IMR-90 (cell line): ENCODE measurements at regions not wholly inside any gene's neighbourhood (a gene's known extent, or its start where the extent isn't known, plus 50 kb on each side); places are given as distances from the start of the nearest gene placed in this dataset.

ENCODE experiments used
- ATAC-seq: fragments of 200-7000 bp; cut with Tn5 transposase; 2 replicates; pipeline ENCODE4 v1.9.1; 2020; ENCODE audit warnings: low read depth, mild to moderate bottlenecking, moderate library complexity
- BruUV-seq: library from RNA; stranded (reverse); fragments of 400-500 nt; replicated peaks from 2 replicates; lab custom pipeline; 2021; lab: Mats Ljungman, UMichigan
- CTCF ChIA-PET: fragments of 300-600 bp; formaldehyde crosslinking; extraction: SDS; loops from one replicate; lab custom pipeline; 2021; ENCODE audit warnings: antibody characterized with exemption; lab: Yijun Ruan, JAX
- POLR2A ChIA-PET: fragments of 300-600 bp; sonication (Branson Sonifier 250); formaldehyde crosslinking; loops from one replicate; lab custom pipeline; 2022; ENCODE audit warnings: antibody characterized with exemption; ENCODE audit not compliant: unreplicated experiment; lab: Charles Lee
- DNase-seq: peaks from one replicate; pipeline ENCODE4 v3.0.0; 2013
- H2AFZ ChIP-seq: replicated peaks from 2 replicates; pipeline ENCODE3; 2013; ENCODE audit warnings: low read length, mild to moderate bottlenecking; ENCODE audit not compliant: poor library complexity
- H2AK5ac ChIP-seq: 2 replicates; pipeline ENCODE4 v1.6.1; 2013; ENCODE audit warnings: low read depth, low read length, inconsistent platforms
- H2AK9ac ChIP-seq: replicated peaks from 2 replicates; pipeline ENCODE3; 2013; ENCODE audit warnings: mild to moderate bottlenecking, low read depth, low read length, moderate library complexity; ENCODE audit not compliant: poor library complexity
- H2BK120ac ChIP-seq: 2 replicates; pipeline ENCODE4 v1.6.1; 2013; ENCODE audit warnings: low read depth, low read length, inconsistent platforms
- H2BK15ac ChIP-seq: 3 replicates; pipeline ENCODE4 v1.6.1; 2013; ENCODE audit warnings: low read depth, low read length, inconsistent platforms
- H2BK20ac ChIP-seq: 2 replicates; pipeline ENCODE4 v1.6.1; 2013; ENCODE audit warnings: low read depth, mild to moderate bottlenecking, inconsistent platforms, low read length, moderate library complexity
- H2BK5ac ChIP-seq: 2 replicates; pipeline ENCODE4 v1.6.1; 2013; ENCODE audit warnings: mild to moderate bottlenecking, low read depth, low read length, inconsistent platforms; ENCODE audit not compliant: poor library complexity, severe bottlenecking
- H3K14ac ChIP-seq: replicated peaks from 2 replicates; pipeline ENCODE4 v1.6.1; 2013; ENCODE audit warnings: low read depth, low read length, inconsistent platforms
- H3K18ac ChIP-seq: 2 replicates; pipeline ENCODE4 v1.6.1; 2013; ENCODE audit warnings: low read depth, low read length, control low read depth
- H3K23ac ChIP-seq: 2 replicates; pipeline ENCODE4 v1.6.1; 2013; ENCODE audit warnings: low read depth, low read length, inconsistent platforms
- H3K27ac ChIP-seq: 2 replicates; pipeline ENCODE4 v1.5.1; 2013; ENCODE audit warnings: mild to moderate bottlenecking, control low read depth, low read length; ENCODE audit not compliant: insufficient read depth
- H3K27me3 ChIP-seq: 2 replicates; pipeline ENCODE4 v1.6.1; 2013; ENCODE audit warnings: low read length; ENCODE audit not compliant: control insufficient read depth, insufficient read depth
- H3K36me3 ChIP-seq: 2 replicates; pipeline ENCODE4 v1.6.1; 2013; ENCODE audit warnings: low read length, mixed read lengths; ENCODE audit not compliant: control insufficient read depth, insufficient read depth
- H3K4ac ChIP-seq: 2 replicates; pipeline ENCODE4 v1.6.1; 2013; ENCODE audit warnings: low read depth, low read length, inconsistent platforms
- H3K4me1 ChIP-seq: 2 replicates; pipeline ENCODE4 v1.6.1; 2013; ENCODE audit warnings: low read length, mixed read lengths; ENCODE audit not compliant: control insufficient read depth, insufficient read depth
- H3K4me2 ChIP-seq: 2 replicates; pipeline ENCODE4 v1.6.1; 2013; ENCODE audit warnings: low read depth, mild to moderate bottlenecking, control low read depth, low read length, moderate library complexity
- H3K4me3 ChIP-seq: 2 replicates; pipeline ENCODE4 v1.5.1; 2013; ENCODE audit warnings: low read depth, mild to moderate bottlenecking, control low read depth, low read length, moderate library complexity; ENCODE audit not compliant: insufficient read depth
- H3K56ac ChIP-seq: 2 replicates; pipeline ENCODE4 v1.6.1; 2013; ENCODE audit warnings: low read length, inconsistent platforms; ENCODE audit not compliant: insufficient read depth; ENCODE audit errors: extremely low read depth
- H3K79me1 ChIP-seq, 2 experiments: 2 replicates each; pipeline ENCODE4 v1.6.1; 2013; ENCODE audit warnings: low read length in 2 of 2, inconsistent platforms in 1 of 2, low read depth in 1 of 2
- H3K9ac ChIP-seq: 2 replicates; pipeline ENCODE4 v1.6.1; 2013; ENCODE audit warnings: low read depth, low read length, control low read depth
- H3K9me1 ChIP-seq: 2 replicates; pipeline ENCODE4 v1.6.1; 2013; ENCODE audit warnings: low read length, inconsistent platforms; ENCODE audit not compliant: insufficient read depth
- H3K9me3 ChIP-seq: 2 replicates; pipeline ENCODE4 v1.6.1; 2013; ENCODE audit warnings: low read length; ENCODE audit not compliant: control insufficient read depth, insufficient read depth
- H4K20me1 ChIP-seq: 2 replicates; pipeline ENCODE4 v1.6.1; 2013; ENCODE audit warnings: low read length, inconsistent platforms; ENCODE audit not compliant: insufficient read depth
- H4K5ac ChIP-seq: 2 replicates; pipeline ENCODE4 v1.6.1; 2013; ENCODE audit warnings: mild to moderate bottlenecking, low read depth, low read length, control low read depth
- H4K8ac ChIP-seq, 2 experiments: 2 replicates each; pipeline ENCODE4 v1.6.1; 2013; ENCODE audit warnings: low read depth in 2 of 2, low read length in 2 of 2, control low read depth in 1 of 2, inconsistent platforms in 1 of 2
- H4K91ac ChIP-seq: 2 replicates; pipeline ENCODE4 v1.6.1; 2013; ENCODE audit warnings: low read depth, low read length, inconsistent platforms; ENCODE audit not compliant: insufficient read depth
- CHD1 ChIP-seq: IDR thresholded peaks from 2 replicates; pipeline ENCODE4 v1.6.1; 2012; ENCODE audit warnings: low read depth, low read length, improper control_type of control experiment
- CTCF ChIP-seq: conservative IDR thresholded peaks from 2 replicates; pipeline ENCODE4 v1.5.1; 2012; ENCODE audit warnings: mild to moderate bottlenecking, low read depth, low read length, improper control_type of control experiment
- MAZ ChIP-seq: IDR thresholded peaks from 2 replicates; pipeline ENCODE4 v1.6.1; 2012; ENCODE audit warnings: low read depth, mild to moderate bottlenecking, low read length, improper control_type of control experiment, moderate library complexity, borderline replicate concordance
- POLR2A ChIP-seq: IDR thresholded peaks from 2 replicates; pipeline ENCODE4 v1.6.1; 2012; ENCODE audit warnings: mild to moderate bottlenecking, low read depth, low read length
- RAD21 ChIP-seq: IDR thresholded peaks from 2 replicates; pipeline ENCODE4 v1.6.1; 2012; ENCODE audit warnings: low read length, improper control_type of control experiment
- RCOR1 ChIP-seq: IDR thresholded peaks from 2 replicates; pipeline ENCODE4 v1.6.1; 2012; ENCODE audit warnings: mild to moderate bottlenecking, low read length, improper control_type of control experiment; ENCODE audit not compliant: insufficient replicate concordance
- RFX5 ChIP-seq: IDR thresholded peaks from 2 replicates; pipeline ENCODE4 v1.8.0; 2012; ENCODE audit warnings: low read depth, mild to moderate bottlenecking, low read length, moderate library complexity
- SMC3 ChIP-seq: fragments of 150-350 bp; IDR thresholded peaks from 2 replicates; pipeline ENCODE4 v1.6.1; 2016; ENCODE audit warnings: low read depth, mild to moderate bottlenecking, antibody characterized with exemption, low read length, moderate library complexity
- USF2 ChIP-seq: fragments of 150-350 bp; IDR thresholded peaks from 2 replicates; pipeline ENCODE4 v1.6.1; 2017; ENCODE audit warnings: mild to moderate bottlenecking, antibody characterized with exemption, low read length, low read depth
- WGBS, 2 experiments: methylation state at CpG; one replicate each; pipeline versions ENCODE4 v1.1.5 to v1.1.7; 2013; ENCODE audit warnings: missing lambda C conversion rate in 2 of 2; ENCODE audit not compliant: insufficient read length in 1 of 2; ENCODE audit errors: extremely low coverage in 2 of 2; 5-methylcytosine and 5-hydroxymethylcytosine counted together
- dilution Hi-C: fragments of 300-500 bp; cut with HindIII; formaldehyde crosslinking; loops from one replicate; pipeline ENCODE4 v1.14.3; 2018; ENCODE audit warnings: low sequenced_read_pairs; ENCODE audit not compliant: unreplicated experiment
- in situ Hi-C: fragments of 300-500 bp; cut with MboI; formaldehyde crosslinking; loops from 3 replicates; pipeline ENCODE4 v1.14.3; 2019; ENCODE audit warnings: low sequenced_read_pairs, inconsistent platforms, mixed read lengths
- intact Hi-C: fragments of 100-400 bp; cut with micrococcal nuclease; formaldehyde crosslinking; loops from 2 replicates; pipeline ENCODE4 v1.10.0; 2022

- no peak overlapping the region for H3K14ac ChIP-seq
- H2BK20ac ChIP-seq: no peak overlapping the region
- no peak overlapping the region for H4K8ac ChIP-seq
- CTCF ChIA-PET: no interaction called here
- no peak for TF ChIP-seq POLR2A
- no peak for TF ChIP-seq USF2
- TF ChIP-seq CTCF: no peak
- no peak for TF ChIP-seq RAD21
- no peak for TF ChIP-seq RCOR1
- no peak for TF ChIP-seq RFX5
- TF ChIP-seq CHD1: no peak
- TF ChIP-seq MAZ: no peak
- TF ChIP-seq SMC3: no peak
- no peaks in the 10 kb centered on the region for H3K79me1 ChIP-seq
- H3K4me1 ChIP-seq: no peaks in the 10 kb centered on the region
- no peak overlapping the region for H2AK9ac ChIP-seq
- H2AK5ac ChIP-seq: no peak overlapping the region
- H3K27me3 ChIP-seq: no peaks in the 10 kb centered on the region
- dilution Hi-C loops (no loop called here), in situ Hi-C loops (no loop called here), intact Hi-C loops (no loop called here)
- H3K23ac ChIP-seq: no peak overlapping the region
- POLR2A ChIA-PET: no interaction called here
- H3K4ac ChIP-seq: no peak overlapping the region
- no peak overlapping the region for H2AFZ ChIP-seq
- WGBS, 2 experiments: 20% methylated on average over 1 of the region's 8 CpGs; no CpG with 5 or more reads in 1 of the 2 experiments
- H3K4me2 ChIP-seq: no peak overlapping the region
- H3K56ac ChIP-seq: no peak overlapping the region
- ATAC-seq (no peak), DNase-seq (no peak)
- H3K18ac ChIP-seq: no peak overlapping the region
- no peaks in the 10 kb centered on the region for H3K9me1 ChIP-seq
- H3K27ac ChIP-seq: no peak overlapping the region
- H2BK120ac ChIP-seq: no peak overlapping the region
- no peak overlapping the region for H3K4me3 ChIP-seq
- no peaks in the 10 kb centered on the region; the same call in 1 of the 2 replicates for H3K9me3 ChIP-seq
- H4K20me1 ChIP-seq: no peaks in the 10 kb centered on the region
- no peak overlapping the region for H4K5ac ChIP-seq
- H2BK5ac ChIP-seq: no peak overlapping the region
- no peak overlapping the region for H3K9ac ChIP-seq
- no peak overlapping the region for H4K91ac ChIP-seq
- H2BK15ac ChIP-seq: no peak overlapping the region
- no peaks in the 10 kb centered on the region for H3K36me3 ChIP-seq
- BruUV-seq: no TSS peak
These were observed 284.3 kb upstream of the LRATD1 start for GRCh38 chr2:14348247-14348646.
